Glutamatergic neuron (in vitro differentiated cells): ENCODE measurements at regions not wholly inside any gene's neighbourhood (a gene's known extent, or its start where the extent isn't known, plus 50 kb on each side); places are given as distances from the start of the nearest gene placed in this dataset.
"Not testable (repeated sequence)": the region's sequence is repeated elsewhere in the genome, so short reads cannot be mapped to it uniquely, and the experiment has no call there.

ENCODE experiments used
- DNase-seq: peaks from one replicate; pipeline ENCODE4 v3.0.0; 2022
- H3K27ac Mint-ChIP-seq: one replicate; pipeline ENCODE4 v1.8.0; 2020; ENCODE audit warnings: mild to moderate bottlenecking, mixed read lengths, inconsistent platforms; ENCODE audit not compliant: unreplicated experiment
- H3K27me3 Mint-ChIP-seq: one replicate; pipeline ENCODE4 v1.8.0; 2020; ENCODE audit warnings: mild to moderate bottlenecking, moderate library complexity, mixed read lengths, inconsistent platforms; ENCODE audit not compliant: unreplicated experiment
- H3K36me3 Mint-ChIP-seq: one replicate; pipeline ENCODE4 v1.8.0; 2020; ENCODE audit warnings: mild to moderate bottlenecking, mixed read lengths, inconsistent platforms; ENCODE audit not compliant: unreplicated experiment
- H3K4me1 Mint-ChIP-seq: one replicate; pipeline ENCODE4 v1.8.0; 2020; ENCODE audit warnings: mild to moderate bottlenecking, low read depth, mixed read lengths, inconsistent platforms; ENCODE audit not compliant: unreplicated experiment
- H3K4me3 Mint-ChIP-seq: one replicate; pipeline ENCODE4 v1.8.0; 2020; ENCODE audit warnings: mild to moderate bottlenecking, mixed read lengths, inconsistent platforms; ENCODE audit not compliant: unreplicated experiment
- H3K9me3 Mint-ChIP-seq: one replicate; pipeline ENCODE4 v1.8.0; 2020; ENCODE audit warnings: mild to moderate bottlenecking, moderate library complexity, mixed read lengths, inconsistent platforms; ENCODE audit not compliant: unreplicated experiment
- TF ChIP-seq, protein P1 (sequence below): fragments of 200-600 bp; sonication (generic); IDR thresholded peaks from one replicate; pipeline ENCODE4 v1.5.0; 2021; ENCODE audit not compliant: partially characterized antibody, unreplicated experiment

DNA sequence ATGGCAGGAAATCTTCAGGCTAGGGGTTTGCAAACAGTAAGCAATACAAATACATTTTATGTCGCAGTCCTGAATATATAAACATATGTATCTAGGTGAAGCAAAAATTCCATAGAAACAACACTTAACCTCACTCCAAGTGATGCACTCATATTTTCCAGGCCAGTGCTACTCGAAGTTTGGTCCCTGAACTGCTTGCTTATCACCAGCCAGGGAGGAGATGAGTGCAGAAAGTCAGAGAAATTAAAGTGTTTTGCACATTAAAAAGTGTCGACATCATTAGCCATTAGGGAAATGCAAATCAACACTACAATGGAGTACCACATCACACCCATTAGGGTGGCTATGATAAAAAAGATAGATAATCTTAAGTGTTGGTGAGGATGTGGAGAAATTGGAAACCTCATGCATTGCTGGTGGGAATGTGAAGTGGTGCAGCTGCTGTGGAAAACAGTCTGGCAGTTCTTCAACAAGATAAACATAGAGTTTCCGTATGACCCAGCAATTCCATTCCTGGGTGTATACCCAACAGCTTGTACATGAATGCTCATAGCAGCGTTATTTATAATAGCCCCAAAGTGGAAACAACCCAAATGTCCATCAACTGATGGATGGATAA, 70.5 kb upstream of the CSF1 start:
- Mint-ChIP-seq H3K27ac (no peak overlapping the region), H3K4me3 (no peak overlapping the region), H3K27me3 (no peaks in the 10 kb centered on the region), H3K9me3 (no peaks in the 10 kb centered on the region), H3K36me3 (peaks cover 3% of the 10 kb centered on the region), H3K4me1 (no peaks in the 10 kb centered on the region)
- TF ChIP-seq, protein P1, sequence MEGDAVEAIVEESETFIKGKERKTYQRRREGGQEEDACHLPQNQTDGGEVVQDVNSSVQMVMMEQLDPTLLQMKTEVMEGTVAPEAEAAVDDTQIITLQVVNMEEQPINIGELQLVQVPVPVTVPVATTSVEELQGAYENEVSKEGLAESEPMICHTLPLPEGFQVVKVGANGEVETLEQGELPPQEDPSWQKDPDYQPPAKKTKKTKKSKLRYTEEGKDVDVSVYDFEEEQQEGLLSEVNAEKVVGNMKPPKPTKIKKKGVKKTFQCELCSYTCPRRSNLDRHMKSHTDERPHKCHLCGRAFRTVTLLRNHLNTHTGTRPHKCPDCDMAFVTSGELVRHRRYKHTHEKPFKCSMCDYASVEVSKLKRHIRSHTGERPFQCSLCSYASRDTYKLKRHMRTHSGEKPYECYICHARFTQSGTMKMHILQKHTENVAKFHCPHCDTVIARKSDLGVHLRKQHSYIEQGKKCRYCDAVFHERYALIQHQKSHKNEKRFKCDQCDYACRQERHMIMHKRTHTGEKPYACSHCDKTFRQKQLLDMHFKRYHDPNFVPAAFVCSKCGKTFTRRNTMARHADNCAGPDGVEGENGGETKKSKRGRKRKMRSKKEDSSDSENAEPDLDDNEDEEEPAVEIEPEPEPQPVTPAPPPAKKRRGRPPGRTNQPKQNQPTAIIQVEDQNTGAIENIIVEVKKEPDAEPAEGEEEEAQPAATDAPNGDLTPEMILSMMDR, result no peak
- no peak for DNase-seq

DNA sequence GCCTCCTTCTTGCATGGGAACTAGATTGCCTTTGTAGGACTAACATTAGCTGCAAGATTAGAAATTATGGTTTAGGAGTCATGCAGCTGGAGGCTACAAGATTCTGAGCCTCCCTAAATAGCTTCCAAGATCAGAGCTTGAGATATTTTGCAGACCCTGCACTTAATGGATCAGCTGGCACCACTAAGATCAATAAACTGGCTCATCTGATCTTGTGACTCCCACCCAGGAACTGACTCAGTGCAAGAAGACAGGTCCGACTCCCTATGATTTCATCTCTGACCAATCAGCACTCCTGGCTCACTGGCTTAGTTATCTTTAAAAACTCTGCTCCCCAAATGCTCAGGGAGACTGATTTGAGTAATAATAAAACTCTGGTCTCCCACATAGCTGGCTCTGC, 71.4 kb upstream of the CSF1 start:
- not testable (repeated sequence) for H3K36me3 Mint-ChIP-seq, H3K4me3 Mint-ChIP-seq, H3K27me3 Mint-ChIP-seq, H3K27ac Mint-ChIP-seq, H3K9me3 Mint-ChIP-seq, H3K4me1 Mint-ChIP-seq, DNase-seq

GRCh38 chr1:109838838-109839240, 71.8 kb upstream of the CSF1 start:
- H3K4me1 Mint-ChIP-seq, result no peaks in the 10 kb centered on the region
- TF ChIP-seq, protein P1, result no peak
- H3K4me3 Mint-ChIP-seq, result no peak overlapping the region
- no peak overlapping the region for H3K27ac Mint-ChIP-seq
- H3K9me3 Mint-ChIP-seq, result no peaks in the 10 kb centered on the region
- DNase-seq, result no peak
- no peaks in the 10 kb centered on the region for H3K27me3 Mint-ChIP-seq
- peaks cover 9% of the 10 kb centered on the region for H3K36me3 Mint-ChIP-seq

- no peak for DNase-seq
These were observed 72.6 kb upstream of the CSF1 start for GRCh38 chr1:109837852-109838570.

GRCh38 chr1:109835645-109836044, 71.9 kb upstream of the EPS8L3 start:
- not testable (repeated sequence) for DNase-seq, H3K27me3 Mint-ChIP-seq, H3K4me3 Mint-ChIP-seq, H3K4me1 Mint-ChIP-seq, H3K27ac Mint-ChIP-seq, H3K9me3 Mint-ChIP-seq
- peaks cover 24% of the 10 kb centered on the region for H3K36me3 Mint-ChIP-seq

More at GRCh38 chr1:109837852-109838570, 72.6 kb upstream of the CSF1 start:
- Mint-ChIP-seq H3K36me3 (peaks cover 13% of the 10 kb centered on the region), H3K27ac (no peak overlapping the region), H3K27me3 (no peaks in the 10 kb centered on the region), H3K4me3 (no peak overlapping the region), H3K9me3 (no peaks in the 10 kb centered on the region), H3K4me1 (no peaks in the 10 kb centered on the region)
- TF ChIP-seq, protein P1, result no peak

- Mint-ChIP-seq H3K27me3 (no peaks in the 10 kb centered on the region), H3K27ac (no peak overlapping the region), H3K36me3 (peaks cover 24% of the 10 kb centered on the region), H3K4me1 (no peaks in the 10 kb centered on the region), H3K4me3 (no peak overlapping the region), H3K9me3 (peaks cover 2% of the 10 kb centered on the region)
- no peak for DNase-seq
- TF ChIP-seq, protein P1, result no peak
These were observed 71.2 kb upstream of the EPS8L3 start for GRCh38 chr1:109834951-109835350.
